GM12878 (cell line): ENCODE measurements at regions not wholly inside any gene's neighbourhood (a gene's known extent, or its start where the extent isn't known, plus 50 kb on each side); places are given as distances from the start of the nearest gene placed in this dataset.
"Not testable (repeated sequence)": the region's sequence is repeated elsewhere in the genome, so short reads cannot be mapped to it uniquely, and the experiment has no call there.

Experiments
- ATAC-seq: fragments of 200-7000 bp; cut with Tn5 transposase; 3 replicates; pipeline ENCODE4 v1.9.1; 2020; ENCODE audit warnings: mild to moderate bottlenecking, moderate library complexity
- BruUV-seq: library from RNA; stranded (reverse); fragments of 400-500 nt; replicated peaks from 2 replicates; lab custom pipeline; 2021; lab: Mats Ljungman, UMichigan
- CTCF ChIA-PET: fragments of 300-600 bp; sonication (Branson Sonifier 250); formaldehyde crosslinking; extraction: SDS; loops from one replicate; lab custom pipeline; 2021; ENCODE audit warnings: inconsistent platforms; lab: Yijun Ruan, JAX
- POLR2A ChIA-PET: fragments of 350-600 bp; formaldehyde crosslinking; extraction: SDS; loops from one replicate; lab custom pipeline; 2021; ENCODE audit warnings: inconsistent platforms; lab: Charles Lee
- RAD21 ChIA-PET: fragments of 300-600 bp; sonication (Branson Sonifier 250); formaldehyde crosslinking; loops from one replicate; lab custom pipeline; 2023; ENCODE audit warnings: antibody characterized with exemption; ENCODE audit not compliant: unreplicated experiment; lab: Charles Lee
- SMC1A ChIA-PET: fragments of 300-600 bp; sonication (Branson Sonifier 250); formaldehyde crosslinking; loops from one replicate; lab custom pipeline; 2023; ENCODE audit not compliant: unreplicated experiment, uncharacterized antibody; lab: Charles Lee
- DNase-seq: peaks from one replicate; pipeline ENCODE4 v3.0.0-alpha.2; 2011; ENCODE audit warnings: low read depth, low spot score
- FAIRE-seq: peaks from 3 replicates; lab custom pipeline; 2011; peaks lifted over from hg19 to GRCh38; lab: Jason Lieb, UNC
- H2AFZ ChIP-seq: 2 replicates; pipeline ENCODE4 v1.6.0; 2011; ENCODE audit warnings: low read depth, low read length, control low read depth; ENCODE audit not compliant: control insufficient read depth
- H3K27ac ChIP-seq: 2 replicates; pipeline ENCODE4 v1.5.1; 2011; ENCODE audit warnings: control low read depth; ENCODE audit not compliant: control insufficient read depth, insufficient read depth
- H3K27me3 ChIP-seq, 2 experiments: replicated peaks in 1 of 2; 2 replicates each; pipeline versions ENCODE4 v1.6.0 to v1.6.1; 2011; ENCODE audit warnings: low read length in 1 of 2; ENCODE audit not compliant: control insufficient read depth in 2 of 2, insufficient read depth in 2 of 2
- H3K36me3 ChIP-seq, 2 experiments: 2 replicates each; pipeline ENCODE4 v1.5.1; 2011; ENCODE audit warnings: low read length in 1 of 2; ENCODE audit not compliant: control insufficient read depth in 2 of 2, insufficient read depth in 2 of 2
- H3K4me1 ChIP-seq: 2 replicates; pipeline ENCODE4 v1.6.1; 2011; ENCODE audit warnings: mild to moderate bottlenecking, low read length, moderate library complexity, mixed read lengths; ENCODE audit not compliant: control insufficient read depth, insufficient read depth
- H3K4me2 ChIP-seq: 2 replicates; pipeline ENCODE4 v1.6.0; 2011; ENCODE audit warnings: control low read depth; ENCODE audit not compliant: control insufficient read depth, insufficient read depth
- H3K4me3 ChIP-seq: fragments of 200-600 bp; sonication (generic); 2 replicates; pipeline ENCODE4 v1.5.1; 2016
- H3K79me2 ChIP-seq: 2 replicates; pipeline ENCODE4 v1.6.0; 2011; ENCODE audit warnings: low read length; ENCODE audit not compliant: control insufficient read depth, insufficient read depth
- H3K9ac ChIP-seq: 2 replicates; pipeline ENCODE4 v1.8.0; 2011; ENCODE audit warnings: low read length, control low read depth, mixed read lengths; ENCODE audit not compliant: control insufficient read depth, insufficient read depth
- H3K9me3 ChIP-seq: replicated peaks from 3 replicates; pipeline ENCODE4 v1.5.1; 2011; ENCODE audit warnings: mild to moderate bottlenecking, low read length; ENCODE audit not compliant: control insufficient read depth, insufficient read depth
- H4K20me1 ChIP-seq: 2 replicates; pipeline ENCODE4 v1.6.0; 2011; ENCODE audit not compliant: control insufficient read depth, insufficient read depth
- IKZF1 ChIP-seq: fragments of 450-650 bp; conservative IDR thresholded peaks from 2 replicates; pipeline ENCODE4 v1.6.1; 2017; ENCODE audit warnings: antibody characterized with exemption, mild to moderate bottlenecking
- WGBS: methylation state at CpG from one replicate; pipeline ENCODE4 v1.1.6; 2016; ENCODE audit warnings: low lambda C conversion rate; ENCODE audit not compliant: insufficient replicate concordance, insufficient coverage; ENCODE audit errors: missing lambda C conversion rate; 5-methylcytosine and 5-hydroxymethylcytosine counted together
- in situ Hi-C: fragments of 300-500 bp; cut with MboI; formaldehyde crosslinking; loops from 9 replicates; pipeline ENCODE4 v1.14.3; 2018; ENCODE audit warnings: mixed read lengths
- intact Hi-C: fragments of 100-400 bp; cut with micrococcal nuclease; formaldehyde crosslinking; loops from one replicate; pipeline ENCODE4 v1.14.2; 2022; ENCODE audit not compliant: unreplicated experiment

DNA sequence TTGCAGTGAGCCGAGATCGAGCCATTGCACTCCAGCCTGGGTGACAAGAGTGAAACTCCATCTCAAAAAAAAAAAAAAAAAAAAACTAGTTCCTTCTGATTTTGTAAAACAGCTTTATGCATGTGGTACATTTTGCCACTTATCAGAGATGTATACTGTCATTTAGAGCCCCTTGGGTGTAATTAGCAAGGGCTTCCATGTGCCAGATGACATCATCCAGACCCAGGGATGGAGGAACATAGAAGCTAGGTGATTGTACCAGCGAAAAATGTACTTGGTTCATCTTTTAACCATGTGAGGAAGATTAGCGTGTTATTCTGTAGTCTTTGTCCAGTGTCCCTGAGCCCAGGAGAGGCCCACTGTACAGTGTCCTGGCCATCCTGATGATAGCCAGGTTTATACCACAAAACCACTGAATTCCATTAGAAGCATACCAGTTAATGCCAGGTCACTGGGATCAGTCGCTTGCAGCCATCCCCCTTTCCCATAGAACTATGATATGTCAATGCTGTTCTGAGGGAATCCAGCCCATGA, 239.3 kb upstream of the SGCD start:
- H3K9ac ChIP-seq, result no peak overlapping the region
- ChIA-PET SMC1A (no interaction called here), POLR2A (no interaction called here), CTCF (no interaction called here), RAD21 (no interaction called here)
- H3K27me3 ChIP-seq, result no peaks in the 10 kb centered on the region
- intact Hi-C loops (no loop called here), in situ Hi-C loops (no loop called here)
- DNase-seq (no peak), FAIRE-seq (no peak), ATAC-seq (no peak)
- WGBS, result 27% methylated on average over 5 of the region's 5 CpGs
- no peaks in the 10 kb centered on the region for H4K20me1 ChIP-seq
- no peaks in the 10 kb centered on the region for H3K9me3 ChIP-seq
- H3K4me3 ChIP-seq, result no peak overlapping the region
- H3K27ac ChIP-seq, result no peak overlapping the region
- H3K36me3 ChIP-seq, result no peaks in the 10 kb centered on the region
- no peaks in the 10 kb centered on the region for H3K79me2 ChIP-seq
- BruUV-seq, result no TSS peak
- no peaks in the 10 kb centered on the region for H3K4me1 ChIP-seq
- H3K4me2 ChIP-seq, result no peak overlapping the region
- TF ChIP-seq IKZF1, result no peak
- no peak overlapping the region for H2AFZ ChIP-seq

DNA sequence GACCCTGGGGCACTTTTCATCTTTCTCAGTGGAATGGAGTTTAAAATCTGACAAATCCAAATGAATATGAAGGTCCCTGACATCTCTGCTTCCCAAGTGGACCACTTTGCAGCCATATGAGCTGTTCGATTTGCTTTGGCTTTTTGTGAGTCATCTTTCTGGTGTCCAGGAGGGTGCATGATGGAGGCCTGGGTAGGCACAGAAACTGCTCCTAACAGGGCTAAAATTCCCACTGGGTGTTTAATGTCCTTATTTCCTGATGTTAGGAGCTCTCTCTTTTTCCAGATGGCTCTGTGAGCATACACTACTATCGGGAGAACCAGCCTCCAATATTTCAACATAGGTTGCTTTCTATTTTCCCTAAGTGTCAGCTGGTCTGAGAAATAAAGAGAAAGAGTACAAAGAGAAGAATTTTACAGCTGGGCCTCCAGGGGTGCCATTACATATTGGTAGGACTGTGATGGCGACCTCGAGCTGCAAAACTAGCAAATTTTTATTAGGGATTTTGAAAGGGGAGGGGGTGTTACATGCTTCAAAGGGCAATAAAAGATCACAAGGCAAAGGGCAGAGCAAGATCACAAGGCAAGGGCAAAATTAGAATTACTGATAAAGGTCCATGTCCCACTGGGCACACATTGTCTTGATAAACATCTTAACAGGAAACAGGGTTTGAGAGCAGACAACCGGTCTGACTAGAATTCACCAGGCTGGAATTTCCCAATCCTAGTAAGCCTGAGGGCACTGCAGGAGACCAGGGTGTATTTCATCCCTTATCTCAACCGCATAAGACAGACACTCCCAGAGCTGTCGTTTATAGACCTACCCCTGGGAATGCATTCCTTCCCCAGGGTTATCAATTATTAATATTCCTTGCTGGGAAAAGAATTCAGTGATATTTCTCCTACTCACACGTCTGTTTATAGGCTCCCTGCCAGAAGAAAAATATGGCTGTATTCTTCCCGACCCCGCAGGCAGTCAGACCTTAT, 236.7 kb upstream of the SGCD start:
- H3K4me1 ChIP-seq, H3K9ac ChIP-seq, SMC1A ChIA-PET, ATAC-seq, H3K27ac ChIP-seq, H3K9me3 ChIP-seq, H2AFZ ChIP-seq, H3K4me2 ChIP-seq, H3K4me3 ChIP-seq, H3K79me2 ChIP-seq, H3K27me3 ChIP-seq, intact Hi-C loops, DNase-seq, H4K20me1 ChIP-seq, H3K36me3 ChIP-seq, POLR2A ChIA-PET, RAD21 ChIA-PET, FAIRE-seq, in situ Hi-C loops, CTCF ChIA-PET, BruUV-seq: not testable (repeated sequence)
- WGBS, result 29% methylated on average over 10 of the region's 10 CpGs
